HepG2 (cell line): ENCODE measurements at regions not wholly inside any gene's neighbourhood (a gene's known extent, or its start where the extent isn't known, plus 50 kb on each side); places are given as distances from the start of the nearest gene placed in this dataset.

Source experiments
- EED ChIP-seq: sonication (generic); formaldehyde crosslinking; IDR thresholded peaks from 2 replicates; pipeline ENCODE4 v1.5.0; 2020; ENCODE audit warnings: mild to moderate bottlenecking, missing genetic modification reagents
- ELF1 ChIP-seq: sonication (generic); formaldehyde crosslinking; IDR thresholded peaks from 2 replicates; pipeline ENCODE4 v1.4.0; 2020; ENCODE audit warnings: missing genetic modification reagents
- EP300 ChIP-seq, 3 experiments: sonication (generic) in 1 of 3; formaldehyde crosslinking in 1 of 3; IDR thresholded peaks; 2 replicates each; pipeline versions ENCODE4 v1.5.1 to v1.6.1; 2011 to 2020; ENCODE audit warnings: low read depth in 2 of 3, low read length in 2 of 3, borderline replicate concordance in 1 of 3, improper control_type of control experiment in 1 of 3, mild to moderate bottlenecking in 1 of 3, missing genetic modification reagents in 1 of 3, moderate library complexity in 1 of 3
- ESRRA ChIP-seq: sonication (generic); formaldehyde crosslinking; IDR thresholded peaks from 2 replicates; pipeline ENCODE4 v1.5.1; 2020; ENCODE audit warnings: mild to moderate bottlenecking, low read depth, missing genetic modification reagents
- GATA4 ChIP-seq: sonication (generic); IDR thresholded peaks from 2 replicates; pipeline ENCODE4 v1.6.1; 2016; ENCODE audit warnings: antibody characterized with exemption, low read depth, borderline replicate concordance
- KLF11 ChIP-seq: IDR thresholded peaks from 2 replicates; pipeline ENCODE4 v1.6.1; 2016; ENCODE audit warnings: missing compliant biosample characterization
- PAXIP1 ChIP-seq: sonication (generic); formaldehyde crosslinking; conservative IDR thresholded peaks from 2 replicates; pipeline ENCODE4 v1.4.0; 2020; ENCODE audit warnings: mild to moderate bottlenecking, missing genetic modification reagents, moderate library complexity
- REPIN1 ChIP-seq: sonication (generic); formaldehyde crosslinking; IDR thresholded peaks from 2 replicates; pipeline ENCODE4 v1.8.0; 2022; ENCODE audit warnings: missing genetic modification reagents, low read depth, mild to moderate bottlenecking, borderline replicate concordance
- SKI ChIP-seq: fragments of 450-650 bp; IDR thresholded peaks from one replicate; pipeline ENCODE4 v1.6.1; 2018; ENCODE audit warnings: mild to moderate bottlenecking; ENCODE audit not compliant: partially characterized antibody
- TAF15 ChIP-seq: fragments of 200-400 bp; formaldehyde crosslinking; IDR thresholded peaks from one replicate; pipeline ENCODE4 v1.6.1; 2018; ENCODE audit warnings: mild to moderate bottlenecking, low read depth, low read length; ENCODE audit not compliant: poor library complexity, severe bottlenecking
- TARDBP ChIP-seq: sonication (generic); formaldehyde crosslinking; IDR thresholded peaks from 2 replicates; pipeline ENCODE4 v1.8.0; 2022; ENCODE audit warnings: mild to moderate bottlenecking, missing genetic modification reagents
- TFAP4 ChIP-seq: sonication (generic); IDR thresholded peaks from 2 replicates; pipeline ENCODE4 v1.6.1; 2016; ENCODE audit warnings: low read depth, borderline replicate concordance
- XBP1 ChIP-seq: sonication (generic); formaldehyde crosslinking; IDR thresholded peaks from 2 replicates; pipeline ENCODE4 v1.5.0; 2020; ENCODE audit warnings: missing genetic modification reagents
- ZNF3 ChIP-seq: IDR thresholded peaks from 2 replicates; pipeline ENCODE4 v1.7.0; 2017; ENCODE audit warnings: inconsistent platforms
- ZSCAN29 ChIP-seq: sonication (generic); formaldehyde crosslinking; conservative IDR thresholded peaks from 2 replicates; pipeline ENCODE4 v1.4.0; 2020; ENCODE audit warnings: mild to moderate bottlenecking, missing genetic modification reagents
- TF ChIP-seq, protein P1 (sequence below): sonication (generic); formaldehyde crosslinking; IDR thresholded peaks from 2 replicates; pipeline ENCODE4 v1.4.0; 2020; ENCODE audit warnings: missing genetic modification reagents, mild to moderate bottlenecking, borderline replicate concordance
- TF ChIP-seq, protein P2 (sequence below): sonication (generic); formaldehyde crosslinking; IDR thresholded peaks from 2 replicates; pipeline ENCODE4 v1.9.0; 2021; ENCODE audit warnings: missing genetic modification reagents, borderline replicate concordance

DNA sequence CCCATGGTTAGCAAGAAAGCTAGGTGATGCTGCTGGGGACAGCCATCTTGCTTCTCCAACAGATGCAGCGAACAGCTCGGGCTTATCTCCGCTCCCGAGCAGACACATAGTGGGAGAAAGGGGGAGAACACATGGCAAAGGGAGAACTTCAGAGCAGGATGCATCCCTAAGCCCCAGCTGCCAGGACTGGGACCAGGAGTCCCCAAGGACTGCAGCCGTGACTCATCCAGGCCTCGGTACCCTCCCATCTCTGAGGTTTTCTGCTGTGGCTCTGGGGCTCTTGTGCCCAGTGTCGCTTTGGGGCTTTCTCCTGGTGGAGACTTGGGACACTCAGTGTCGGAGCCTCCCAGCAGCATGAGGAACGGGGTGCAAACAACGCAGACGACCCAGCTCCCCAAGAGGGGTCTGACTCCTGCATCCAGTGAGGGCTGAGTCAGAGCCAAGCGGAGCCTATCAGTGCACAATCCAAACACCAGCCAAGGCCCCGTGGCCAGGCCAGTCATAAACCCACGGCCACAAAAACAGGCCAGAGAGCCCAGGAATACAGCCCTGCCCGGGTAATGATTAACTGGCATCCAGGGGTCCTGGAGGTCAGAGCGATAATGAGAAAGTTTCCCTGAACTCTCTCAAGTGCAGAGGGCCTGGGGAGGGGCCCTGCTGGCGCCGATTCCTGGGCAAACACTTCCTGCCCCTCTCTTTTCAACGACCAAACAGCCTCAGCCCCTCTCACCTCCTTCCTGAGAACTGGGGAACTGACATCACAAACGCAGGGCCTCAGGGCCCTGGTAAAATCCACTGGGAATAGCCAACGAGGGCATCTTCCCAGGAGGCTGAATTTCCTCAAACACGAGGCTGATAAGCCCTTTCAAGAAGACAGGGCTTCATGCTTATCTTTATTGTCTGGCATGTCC lies 202.9 kb downstream of the USP12 start (continued):
- TF ChIP-seq PAXIP1 (peak; percentile 93), REPIN1 (CRISPR knock-in tag) (peak; percentile 43; the same call in 1 of the 2 replicates), GATA4 (peak; percentile 78; the same call in 1 of the 2 replicates), ZNF3 (CRISPR knock-in tag) (no peak), ESRRA (CRISPR knock-in tag) (0 out of 2 replicates have a peak, but pooled peaks have one; percentile 19), TAF15 (no peak), TARDBP (CRISPR knock-in tag) (peak; percentile 69; the same call in 1 of the 2 replicates), KLF11 (CRISPR knock-in tag) (peak; percentile 31; the same call in 1 of the 2 replicates), ELF1 (CRISPR knock-in tag) (peak; percentile 26; the same call in 1 of the 2 replicates), EP300 (IDR thresholded peaks at IDR 0.05; ENCODE audit: low read depth in 2 of 2, low read length in 2 of 2) (peak in 1 of 2 experiments; percentile 74; a peak in 1 of 4 replicates), EP300 (CRISPR knock-in tag; IDR thresholded peaks at IDR 0.05; ENCODE audit: borderline replicate concordance) (no peak; the same call in 1 of the 2 replicates), XBP1 (CRISPR knock-in tag) (no peak), EED (no peak), ZSCAN29 (CRISPR knock-in tag) (0 out of 2 replicates have a peak, but pooled peaks have one; percentile 19), TFAP4 (peak; percentile 54; the same call in 1 of the 2 replicates), SKI (peak; percentile 13)
- TF ChIP-seq, protein P1, sequence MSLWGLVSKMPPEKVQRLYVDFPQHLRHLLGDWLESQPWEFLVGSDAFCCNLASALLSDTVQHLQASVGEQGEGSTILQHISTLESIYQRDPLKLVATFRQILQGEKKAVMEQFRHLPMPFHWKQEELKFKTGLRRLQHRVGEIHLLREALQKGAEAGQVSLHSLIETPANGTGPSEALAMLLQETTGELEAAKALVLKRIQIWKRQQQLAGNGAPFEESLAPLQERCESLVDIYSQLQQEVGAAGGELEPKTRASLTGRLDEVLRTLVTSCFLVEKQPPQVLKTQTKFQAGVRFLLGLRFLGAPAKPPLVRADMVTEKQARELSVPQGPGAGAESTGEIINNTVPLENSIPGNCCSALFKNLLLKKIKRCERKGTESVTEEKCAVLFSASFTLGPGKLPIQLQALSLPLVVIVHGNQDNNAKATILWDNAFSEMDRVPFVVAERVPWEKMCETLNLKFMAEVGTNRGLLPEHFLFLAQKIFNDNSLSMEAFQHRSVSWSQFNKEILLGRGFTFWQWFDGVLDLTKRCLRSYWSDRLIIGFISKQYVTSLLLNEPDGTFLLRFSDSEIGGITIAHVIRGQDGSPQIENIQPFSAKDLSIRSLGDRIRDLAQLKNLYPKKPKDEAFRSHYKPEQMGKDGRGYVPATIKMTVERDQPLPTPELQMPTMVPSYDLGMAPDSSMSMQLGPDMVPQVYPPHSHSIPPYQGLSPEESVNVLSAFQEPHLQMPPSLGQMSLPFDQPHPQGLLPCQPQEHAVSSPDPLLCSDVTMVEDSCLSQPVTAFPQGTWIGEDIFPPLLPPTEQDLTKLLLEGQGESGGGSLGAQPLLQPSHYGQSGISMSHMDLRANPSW (CRISPR knock-in tag): peak; percentile 69; the same call in 1 of the 2 replicates
- TF ChIP-seq, protein P2, sequence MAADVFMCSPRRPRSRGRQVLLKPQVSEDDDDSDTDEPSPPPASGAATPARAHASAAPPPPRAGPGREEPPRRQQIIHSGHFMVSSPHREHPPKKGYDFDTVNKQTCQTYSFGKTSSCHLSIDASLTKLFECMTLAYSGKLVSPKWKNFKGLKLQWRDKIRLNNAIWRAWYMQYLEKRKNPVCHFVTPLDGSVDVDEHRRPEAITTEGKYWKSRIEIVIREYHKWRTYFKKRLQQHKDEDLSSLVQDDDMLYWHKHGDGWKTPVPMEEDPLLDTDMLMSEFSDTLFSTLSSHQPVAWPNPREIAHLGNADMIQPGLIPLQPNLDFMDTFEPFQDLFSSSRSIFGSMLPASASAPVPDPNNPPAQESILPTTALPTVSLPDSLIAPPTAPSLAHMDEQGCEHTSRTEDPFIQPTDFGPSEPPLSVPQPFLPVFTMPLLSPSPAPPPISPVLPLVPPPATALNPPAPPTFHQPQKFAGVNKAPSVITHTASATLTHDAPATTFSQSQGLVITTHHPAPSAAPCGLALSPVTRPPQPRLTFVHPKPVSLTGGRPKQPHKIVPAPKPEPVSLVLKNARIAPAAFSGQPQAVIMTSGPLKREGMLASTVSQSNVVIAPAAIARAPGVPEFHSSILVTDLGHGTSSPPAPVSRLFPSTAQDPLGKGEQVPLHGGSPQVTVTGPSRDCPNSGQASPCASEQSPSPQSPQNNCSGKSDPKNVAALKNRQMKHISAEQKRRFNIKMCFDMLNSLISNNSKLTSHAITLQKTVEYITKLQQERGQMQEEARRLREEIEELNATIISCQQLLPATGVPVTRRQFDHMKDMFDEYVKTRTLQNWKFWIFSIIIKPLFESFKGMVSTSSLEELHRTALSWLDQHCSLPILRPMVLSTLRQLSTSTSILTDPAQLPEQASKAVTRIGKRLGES (CRISPR knock-in tag): no peak
